ENCODE measurements at regions not wholly inside any gene's neighbourhood (a gene's known extent, or its start where the extent isn't known, plus 50 kb on each side); places are given as distances from the start of the nearest gene placed in this dataset.

GRCh38 chr18:39685303-39685902, 2119.8 kb upstream of the CELF4 start:
- no peak for DNase-seq

- no peak for DNase-seq
Measured at GRCh38 chr18:39681061-39681460, 2115.5 kb upstream of the CELF4 start.

- no peak for DNase-seq
Measured at GRCh38 chr18:39675906-39676305, 2110.3 kb upstream of the CELF4 start.

GRCh38 chr18:39675368-39675767, 2109.8 kb upstream of the CELF4 start:
- peak; percentile 49 for DNase-seq

- no peak for DNase-seq
Measured at GRCh38 chr18:39672171-39672570, 2106.6 kb upstream of the CELF4 start.

- no peak for DNase-seq
Measured at GRCh38 chr18:39667905-39668304, 2102.3 kb upstream of the CELF4 start.

GRCh38 chr18:39666541-39666940, 2100.9 kb upstream of the CELF4 start:
- DNase-seq, result no peak

- no peak for DNase-seq
Measured at GRCh38 chr18:39661856-39662366, 2096.3 kb upstream of the CELF4 start.

GRCh38 chr18:39660141-39660540, 2094.5 kb upstream of the CELF4 start:
- peak; percentile 17 for DNase-seq

GRCh38 chr18:39655341-39655740, 2089.7 kb upstream of the CELF4 start:
- DNase-seq, result no peak

- no peak for DNase-seq
Measured at GRCh38 chr18:39653221-39653620, 2087.6 kb upstream of the CELF4 start.

- no peak for DNase-seq
Measured at GRCh38 chr18:39648616-39649015, 2083.0 kb upstream of the CELF4 start.

- DNase-seq, result peak; percentile 84
Measured at GRCh38 chr18:39647627-39648534, 2082.3 kb upstream of the CELF4 start.

GRCh38 chr18:39638224-39638623, 2072.6 kb upstream of the CELF4 start:
- no peak for DNase-seq

GRCh38 chr18:39636931-39637330, 2071.3 kb upstream of the CELF4 start:
- no peak for DNase-seq

- no peak for DNase-seq
Measured at GRCh38 chr18:39635966-39636365, 2070.4 kb upstream of the CELF4 start.

GRCh38 chr18:39635192-39635591, 2069.6 kb upstream of the CELF4 start:
- no peak for DNase-seq

GRCh38 chr18:39627936-39628335, 2062.3 kb upstream of the CELF4 start:
- DNase-seq, result no peak

GRCh38 chr18:39624961-39625360, 2059.4 kb upstream of the CELF4 start:
- peak; percentile 64 for DNase-seq

GRCh38 chr18:39622431-39622830, 2056.8 kb upstream of the CELF4 start:
- DNase-seq, result peak; percentile 15

GRCh38 chr18:39620551-39621168, 2055.1 kb upstream of the CELF4 start:
- DNase-seq, result no peak

- no peak for DNase-seq
Measured at GRCh38 chr18:39618265-39619003, 2052.8 kb upstream of the CELF4 start.

All from fibroblast of skin of right quadriceps (primary cell).